Stimulated activated naive CD8-positive, alpha-beta T cell treated with anti-CD3 and anti-CD28 coated beads, Interleukin-15, amount 100 ng/mL, for 72 hours (primary cell): ENCODE measurements at regions not wholly inside any gene's neighbourhood (a gene's known extent, or its start where the extent isn't known, plus 50 kb on each side); places are given as distances from the start of the nearest gene placed in this dataset.

Experiments
- ATAC-seq: fragments of 150-1000 bp; cut with Tn5 transposase; 2 replicates; pipeline ENCODE4 v1.10.0; 2021; ENCODE audit warnings: mild to moderate bottlenecking, moderate library complexity
- DNase-seq, 2 donors: peaks; one replicate each; pipeline ENCODE4 v3.0.0; 2021 to 2022
- H3K27ac Mint-ChIP-seq, 2 donors: one replicate each; pipeline ENCODE4 v1.8.0; 2022; ENCODE audit warnings: mild to moderate bottlenecking in 2 of 2, mixed read lengths in 2 of 2, moderate library complexity in 2 of 2
- H3K27me3 Mint-ChIP-seq: one replicate; pipeline ENCODE4 v1.8.0; 2022; ENCODE audit warnings: mixed read lengths
- H3K4me1 Mint-ChIP-seq: one replicate; pipeline ENCODE4 v1.8.0; 2022; ENCODE audit warnings: mild to moderate bottlenecking, mixed read lengths
- H3K4me3 Mint-ChIP-seq, 2 donors: one replicate each; pipeline ENCODE4 v1.8.0; 2022; ENCODE audit warnings: mild to moderate bottlenecking in 2 of 2, mixed read lengths in 2 of 2, moderate library complexity in 1 of 2
- H3K9me3 Mint-ChIP-seq, 2 donors: one replicate each; pipeline ENCODE4 v1.8.0; 2022; ENCODE audit warnings: mixed read lengths in 2 of 2

GRCh38 chr12:82029936-82030335, 270.8 kb upstream of the PPFIA2 start:
- Mint-ChIP-seq H3K9me3 (no peaks in the 10 kb centered on the region), H3K4me1 (peaks cover 11% of the 10 kb centered on the region), H3K4me3 (no peak overlapping the region), H3K27me3 (no peaks in the 10 kb centered on the region), H3K27ac (no peak overlapping the region)
- no peak for ATAC-seq
- DNase-seq, result no peak

DNA sequence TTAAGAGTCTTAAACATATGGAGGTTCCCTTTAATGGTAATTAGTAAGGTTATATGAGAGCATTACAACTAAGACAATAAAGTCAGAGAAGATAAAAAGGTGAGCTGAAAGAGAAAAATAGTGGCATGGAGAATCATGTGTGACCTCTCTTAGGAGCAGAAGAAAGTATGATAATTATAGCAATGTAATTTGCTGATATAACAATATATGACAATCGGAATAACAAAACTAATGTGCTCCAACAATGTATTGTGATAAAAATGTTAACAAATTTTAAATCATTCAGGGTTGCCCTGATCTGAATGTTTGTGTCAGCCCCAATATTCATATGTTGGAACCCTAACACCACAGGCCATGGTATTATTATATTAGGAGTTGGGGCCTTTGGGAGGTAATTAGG, 269.6 kb upstream of the PPFIA2 start:
- DNase-seq, result no peak
- no peak overlapping the region for H3K27ac Mint-ChIP-seq
- H3K4me3 Mint-ChIP-seq, result no peak overlapping the region

GRCh38 chr12:82027612-82028011, 268.5 kb upstream of the PPFIA2 start:
- Mint-ChIP-seq H3K4me1 (peaks cover 11% of the 10 kb centered on the region), H3K27me3 (no peaks in the 10 kb centered on the region), H3K4me3 (no peak overlapping the region), H3K9me3 (no peaks in the 10 kb centered on the region), H3K27ac (no peak overlapping the region)
- ATAC-seq (no peak), DNase-seq (no peak)

More for the DNA sequence above, 269.6 kb upstream of the PPFIA2 start:
- no peaks in the 10 kb centered on the region for H3K9me3 Mint-ChIP-seq
- no peaks in the 10 kb centered on the region for H3K27me3 Mint-ChIP-seq
- peaks cover 11% of the 10 kb centered on the region for H3K4me1 Mint-ChIP-seq
- no peak for ATAC-seq

- no peak for DNase-seq
- H3K27me3 Mint-ChIP-seq, result no peaks in the 10 kb centered on the region
- H3K4me1 Mint-ChIP-seq, result peaks cover 11% of the 10 kb centered on the region
Measured at GRCh38 chr12:82025462-82025861, 266.3 kb upstream of the PPFIA2 start.

DNA sequence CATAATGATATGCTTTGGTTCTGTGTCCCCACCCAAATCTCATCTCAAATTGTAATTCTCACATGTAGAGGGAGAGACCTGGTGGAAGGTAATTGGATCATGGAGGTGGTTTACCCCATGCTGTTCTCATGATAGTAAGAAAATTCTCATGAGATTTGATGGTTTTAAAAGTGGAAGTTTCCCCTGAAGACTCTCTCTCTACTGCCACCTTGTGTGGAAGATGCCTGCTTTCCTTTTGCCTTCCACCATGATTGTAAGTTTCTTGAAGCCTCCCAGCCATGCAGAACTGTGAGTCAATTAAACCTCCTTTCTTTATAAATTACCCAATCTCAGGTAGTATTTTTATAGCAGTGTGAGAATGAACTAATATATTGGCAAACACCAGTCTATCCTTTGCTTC, 260.4 kb upstream of the PPFIA2 start:
- ATAC-seq (no peak), DNase-seq (no peak)
- H3K27ac Mint-ChIP-seq, result no peak overlapping the region
- H3K4me3 Mint-ChIP-seq, result no peak overlapping the region
- no peaks in the 10 kb centered on the region for H3K4me1 Mint-ChIP-seq
- no peaks in the 10 kb centered on the region for H3K27me3 Mint-ChIP-seq
- peaks cover 0 to 25% of the 10 kb centered on the region in 2 donors for H3K9me3 Mint-ChIP-seq

More at GRCh38 chr12:82025462-82025861, 266.3 kb upstream of the PPFIA2 start:
- Mint-ChIP-seq H3K9me3 (no peaks in the 10 kb centered on the region), H3K4me3 (no peak overlapping the region), H3K27ac (no peak overlapping the region)
- ATAC-seq, result no peak

- peaks cover 0 to 25% of the 10 kb centered on the region in 2 donors for H3K9me3 Mint-ChIP-seq
Measured at GRCh38 chr12:82015623-82016347, 256.6 kb upstream of the PPFIA2 start.

GRCh38 chr12:82012176-82012575, 253.0 kb upstream of the PPFIA2 start:
- peaks cover 0 to under 1% of the 10 kb centered on the region in 2 donors for H3K9me3 Mint-ChIP-seq
- DNase-seq (no peak), ATAC-seq (no peak)
- H3K4me1 Mint-ChIP-seq, result no peaks in the 10 kb centered on the region
- H3K27me3 Mint-ChIP-seq, result no peaks in the 10 kb centered on the region
- no peak overlapping the region for H3K4me3 Mint-ChIP-seq
- no peak overlapping the region for H3K27ac Mint-ChIP-seq

More at GRCh38 chr12:82015623-82016347, 256.6 kb upstream of the PPFIA2 start:
- Mint-ChIP-seq H3K27ac (no peak overlapping the region), H3K27me3 (no peaks in the 10 kb centered on the region), H3K4me3 (no peak overlapping the region), H3K4me1 (no peaks in the 10 kb centered on the region)
- ATAC-seq (no peak), DNase-seq (no peak)

DNA sequence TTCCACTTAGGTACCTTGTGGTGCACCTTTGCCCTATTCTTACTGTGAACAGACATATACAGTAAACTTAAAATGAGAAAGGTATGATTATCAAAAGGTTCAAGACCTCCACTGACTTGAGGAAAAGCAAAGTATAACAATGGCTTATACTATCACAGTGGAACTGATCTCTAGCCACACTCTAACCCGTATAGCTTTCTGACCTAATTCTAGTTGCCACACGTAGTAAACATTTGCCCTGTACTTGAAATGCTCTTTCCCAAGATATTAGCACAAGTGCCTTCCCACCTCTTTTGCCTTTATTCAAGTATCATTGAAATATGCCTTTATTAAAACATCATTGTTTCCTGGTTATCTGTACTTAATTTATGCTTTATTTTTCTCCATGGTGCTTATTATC, 250.4 kb upstream of the PPFIA2 start:
- H3K9me3 Mint-ChIP-seq, result no peaks in the 10 kb centered on the region
- no peaks in the 10 kb centered on the region for H3K27me3 Mint-ChIP-seq
- H3K27ac Mint-ChIP-seq, result no peak overlapping the region
- H3K4me3 Mint-ChIP-seq, result no peak overlapping the region
- H3K4me1 Mint-ChIP-seq, result no peaks in the 10 kb centered on the region
- DNase-seq (no peak), ATAC-seq (no peak)

- Mint-ChIP-seq H3K4me1 (no peaks in the 10 kb centered on the region), H3K27me3 (no peaks in the 10 kb centered on the region), H3K27ac (no peak overlapping the region), H3K9me3 (no peaks in the 10 kb centered on the region), H3K4me3 (no peak overlapping the region)
- no peak for DNase-seq
- no peak for ATAC-seq
Measured at GRCh38 chr12:82008251-82008650, 249.1 kb upstream of the PPFIA2 start.

DNA sequence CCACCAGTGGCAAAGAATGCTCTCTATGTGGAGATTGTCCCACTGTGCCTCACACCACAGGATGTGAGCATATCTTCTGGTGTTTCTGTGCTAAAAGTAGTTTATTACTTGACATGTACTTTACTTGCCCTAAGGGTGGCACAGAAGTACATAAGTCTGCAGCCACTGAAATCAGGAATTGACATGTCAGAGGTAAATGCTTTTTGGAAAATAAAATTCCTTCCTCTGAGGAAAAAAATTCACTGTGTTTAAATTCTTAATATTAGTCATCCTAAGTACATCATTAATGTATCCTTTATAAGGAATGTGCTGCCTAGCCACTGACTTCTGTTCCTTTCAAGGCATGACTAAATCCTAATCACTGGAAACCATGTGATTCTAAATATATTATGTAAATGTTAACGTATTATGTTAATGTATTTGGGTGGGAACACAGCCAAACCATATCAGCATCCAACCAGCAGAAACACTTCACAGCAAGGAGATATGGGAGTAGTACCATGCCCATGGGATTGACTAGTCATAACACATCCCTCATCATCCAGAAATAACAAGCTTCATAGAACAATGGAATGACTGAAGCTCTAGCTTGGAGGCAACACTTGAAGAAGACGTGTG, 239.7 kb upstream of the PPFIA2 start:
- no peaks in the 10 kb centered on the region for H3K4me1 Mint-ChIP-seq
- H3K27ac Mint-ChIP-seq, result no peak overlapping the region
- no peaks in the 10 kb centered on the region for H3K27me3 Mint-ChIP-seq
- DNase-seq (no peak), ATAC-seq (no peak)
- H3K9me3 Mint-ChIP-seq, result peaks cover 0 to 7% of the 10 kb centered on the region in 2 donors
- H3K4me3 Mint-ChIP-seq, result no peak overlapping the region

GRCh38 chr12:81992461-81992860, 233.3 kb upstream of the PPFIA2 start:
- H3K27ac Mint-ChIP-seq, result no peak overlapping the region
- H3K9me3 Mint-ChIP-seq, result no peaks in the 10 kb centered on the region
- no peaks in the 10 kb centered on the region for H3K4me1 Mint-ChIP-seq

DNA sequence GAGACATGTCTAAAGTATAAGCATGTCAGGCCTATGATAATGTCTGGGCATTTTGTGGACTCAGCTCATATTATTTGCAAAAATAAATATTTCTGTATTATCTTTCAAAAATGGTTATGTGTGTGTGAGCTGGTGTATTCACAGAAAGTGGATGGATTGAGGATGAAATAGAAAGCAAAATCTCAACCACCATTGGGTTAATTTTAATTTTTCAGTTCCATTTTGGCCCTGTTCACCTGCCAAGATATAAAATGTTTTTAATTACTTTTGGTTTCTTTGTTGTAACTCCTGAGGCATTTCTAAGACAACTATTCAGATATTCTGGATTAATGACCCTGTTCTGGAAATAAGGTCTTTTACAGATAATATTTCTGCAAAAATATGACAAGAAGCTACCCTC, 232.7 kb upstream of the PPFIA2 start:
- Mint-ChIP-seq H3K4me3 (no peak overlapping the region), H3K4me1 (no peaks in the 10 kb centered on the region), H3K27ac (no peak overlapping the region), H3K27me3 (no peaks in the 10 kb centered on the region), H3K9me3 (no peaks in the 10 kb centered on the region)
- DNase-seq (no peak), ATAC-seq (no peak)

More at GRCh38 chr12:81992461-81992860, 233.3 kb upstream of the PPFIA2 start:
- Mint-ChIP-seq H3K27me3 (no peaks in the 10 kb centered on the region), H3K4me3 (no peak overlapping the region)
- ATAC-seq, result peak; percentile 83
- peak in 1 of 2 donors; percentile 29 for DNase-seq

- ATAC-seq, result no peak
- H3K4me1 Mint-ChIP-seq, result no peaks in the 10 kb centered on the region
- DNase-seq, result no peak
- H3K27me3 Mint-ChIP-seq, result no peaks in the 10 kb centered on the region
- H3K27ac Mint-ChIP-seq, result no peak overlapping the region
- no peak overlapping the region for H3K4me3 Mint-ChIP-seq
- no peaks in the 10 kb centered on the region for H3K9me3 Mint-ChIP-seq
Measured at GRCh38 chr12:81988362-81988761, 229.2 kb upstream of the PPFIA2 start.

DNA sequence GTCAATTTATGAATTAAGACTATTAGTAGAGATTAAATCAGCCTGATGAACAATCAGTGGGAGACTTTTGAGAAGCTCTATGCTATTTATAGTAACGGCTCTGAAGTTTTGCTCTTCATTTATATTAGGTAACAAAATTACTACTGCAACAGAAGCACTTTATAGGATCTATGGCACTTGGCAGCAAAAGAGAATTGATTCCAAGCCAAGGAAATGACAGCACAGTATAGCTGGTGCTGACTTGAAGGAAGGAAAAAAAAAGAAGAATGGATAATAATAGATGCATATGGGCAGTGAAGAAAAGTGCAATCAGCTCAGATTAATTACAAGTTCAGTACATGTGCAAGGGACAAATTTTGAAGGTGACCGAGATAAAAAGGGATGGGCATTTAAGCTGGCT, 228.2 kb upstream of the PPFIA2 start:
- no peaks in the 10 kb centered on the region for H3K27me3 Mint-ChIP-seq
- DNase-seq (no peak), ATAC-seq (no peak)
- H3K4me3 Mint-ChIP-seq, result no peak overlapping the region
- H3K9me3 Mint-ChIP-seq, result peaks cover 0 to 6% of the 10 kb centered on the region in 2 donors
- no peaks in the 10 kb centered on the region for H3K4me1 Mint-ChIP-seq
- H3K27ac Mint-ChIP-seq, result no peak overlapping the region

GRCh38 chr12:81976661-81977060, 217.5 kb upstream of the PPFIA2 start:
- H3K27me3 Mint-ChIP-seq, result no peaks in the 10 kb centered on the region
- DNase-seq (no peak), ATAC-seq (no peak)
- no peak overlapping the region for H3K4me3 Mint-ChIP-seq
- H3K4me1 Mint-ChIP-seq, result peaks cover 6% of the 10 kb centered on the region
- no peak overlapping the region for H3K27ac Mint-ChIP-seq
- H3K9me3 Mint-ChIP-seq, result peaks cover 14 to 21% of the 10 kb centered on the region in 2 donors

GRCh38 chr12:81974762-81975161, 215.6 kb upstream of the PPFIA2 start:
- peaks cover 8 to 11% of the 10 kb centered on the region in 2 donors for H3K9me3 Mint-ChIP-seq
- H3K4me3 Mint-ChIP-seq, result no peak overlapping the region
- H3K4me1 Mint-ChIP-seq, result peaks cover 6% of the 10 kb centered on the region
- no peaks in the 10 kb centered on the region for H3K27me3 Mint-ChIP-seq
- DNase-seq (no peak), ATAC-seq (peak; percentile 35)
- no peak overlapping the region for H3K27ac Mint-ChIP-seq
